HG02642 (cell line): ENCODE measurements at regions not wholly inside any gene's neighbourhood (a gene's known extent, or its start where the extent isn't known, plus 50 kb on each side); places are given as distances from the start of the nearest gene placed in this dataset.

ENCODE experiments used
- ATAC-seq: cut with Tn5 transposase; IDR thresholded peaks from one replicate; pipeline ENCODE4 v1.9.1; 2021; ENCODE audit warnings: mild to moderate bottlenecking; ENCODE audit not compliant: unreplicated experiment, poor library complexity

DNA sequence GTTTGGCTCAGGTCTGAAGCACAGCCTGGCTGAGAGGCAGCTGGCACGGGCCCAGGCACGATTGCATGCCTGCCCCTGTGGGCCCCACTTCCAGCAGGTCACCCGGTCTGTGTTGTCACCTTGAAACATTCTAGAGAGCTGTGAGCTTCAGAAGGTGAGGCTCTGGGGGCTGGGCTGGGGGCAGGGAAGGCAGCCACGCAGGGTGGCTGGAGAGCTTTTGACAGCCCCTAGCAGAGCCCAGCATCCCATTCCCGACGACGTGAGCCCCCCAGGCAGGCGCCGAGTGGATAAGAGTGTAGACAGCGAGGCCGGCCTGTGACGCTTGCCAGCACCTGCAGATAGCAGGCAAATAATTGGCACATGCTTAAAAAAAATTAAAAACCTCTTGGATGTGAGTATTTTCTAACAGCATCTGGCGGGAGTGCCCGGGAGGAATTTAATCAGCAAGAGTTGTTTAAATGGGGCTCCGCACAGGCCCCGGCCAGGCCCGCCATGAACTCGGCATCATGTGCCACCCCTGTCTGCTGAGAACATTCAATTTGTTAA, 212.0 kb upstream of the TBX20 start:
- no peak for ATAC-seq

DNA sequence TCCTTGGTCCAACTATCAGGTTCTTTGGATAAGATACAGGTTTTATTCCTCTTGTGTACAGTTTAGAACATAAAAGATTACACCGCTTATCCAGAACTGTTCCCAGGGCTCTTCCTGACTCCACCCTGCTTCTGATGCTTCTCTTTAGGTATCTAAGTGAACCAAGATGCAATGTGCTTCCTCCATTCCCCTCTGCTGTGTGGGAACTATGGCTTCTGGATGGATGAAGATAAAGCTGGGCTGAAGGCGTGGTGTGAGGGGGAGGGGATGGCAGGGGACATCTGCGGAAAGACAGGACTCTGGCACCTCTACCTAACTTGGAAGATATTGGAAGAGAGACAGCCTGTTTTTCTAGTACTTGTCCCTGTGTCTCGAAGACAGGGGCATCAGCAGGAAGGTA, 209.9 kb upstream of the TBX20 start:
- ATAC-seq, result no peak

DNA sequence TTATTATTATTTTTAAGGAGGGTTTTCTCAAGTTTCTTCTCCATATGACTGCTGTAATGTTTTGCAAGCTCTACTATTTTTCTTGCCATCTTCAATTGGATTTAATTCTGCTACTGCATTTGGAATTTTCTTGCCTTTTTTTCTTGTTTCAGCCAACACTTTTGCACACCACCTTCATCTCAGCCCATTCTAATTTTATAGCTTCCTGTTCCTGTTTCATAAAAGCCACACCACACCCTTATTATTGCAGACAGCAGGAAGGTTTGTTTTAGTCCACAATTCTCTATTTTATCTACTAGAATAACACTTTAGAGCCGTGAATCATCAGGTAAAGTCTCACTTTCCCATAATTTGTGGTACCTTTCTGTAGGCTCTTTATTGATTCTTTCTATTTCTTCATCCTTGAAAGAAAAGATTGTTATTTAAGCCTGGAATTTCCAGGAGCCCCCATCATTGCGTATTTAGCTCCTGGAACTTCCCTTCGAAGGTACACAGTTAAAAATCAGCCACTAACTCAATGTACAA, 209.3 kb upstream of the TBX20 start:
- ATAC-seq, result no peak

DNA sequence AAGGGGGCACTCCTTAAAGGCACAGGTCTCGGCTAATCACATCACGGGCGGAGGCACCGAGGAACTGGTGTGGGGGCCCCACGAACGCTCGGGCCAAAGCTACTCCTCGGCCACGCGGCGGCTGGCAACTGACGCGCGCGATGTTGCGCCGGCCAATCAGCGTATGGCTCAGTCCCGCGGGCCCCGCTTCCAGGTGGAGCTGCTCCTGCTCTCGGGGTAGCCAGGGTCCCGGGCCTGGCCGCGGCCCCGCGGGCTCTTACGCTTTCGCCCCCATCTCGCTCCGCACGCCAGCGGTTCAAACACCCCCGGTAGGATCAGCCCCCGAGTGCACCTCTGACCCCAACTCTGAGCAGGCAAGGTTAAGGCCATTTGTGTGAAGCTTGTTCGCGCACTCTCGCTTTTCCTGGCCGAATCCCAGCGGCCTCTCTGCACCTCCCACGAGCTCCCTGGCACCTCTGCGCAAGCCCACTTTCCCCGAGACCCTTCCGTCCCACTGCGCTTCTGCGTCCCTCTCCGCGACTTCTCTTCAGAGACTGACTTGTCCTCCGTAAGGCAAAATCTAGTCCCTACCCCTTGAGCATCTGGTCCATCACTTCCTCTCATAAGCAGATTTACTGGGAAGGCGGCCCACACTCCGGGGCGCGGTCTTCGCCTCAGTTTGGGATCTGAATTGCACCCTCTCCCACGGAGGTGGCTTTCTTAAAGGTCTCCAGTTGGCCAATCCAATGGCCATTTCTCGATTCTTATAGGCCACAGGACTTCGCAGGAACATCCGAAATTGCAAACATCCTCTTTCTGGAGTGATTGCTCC, 200.9 kb upstream of the TBX20 start:
- no peak for ATAC-seq

DNA sequence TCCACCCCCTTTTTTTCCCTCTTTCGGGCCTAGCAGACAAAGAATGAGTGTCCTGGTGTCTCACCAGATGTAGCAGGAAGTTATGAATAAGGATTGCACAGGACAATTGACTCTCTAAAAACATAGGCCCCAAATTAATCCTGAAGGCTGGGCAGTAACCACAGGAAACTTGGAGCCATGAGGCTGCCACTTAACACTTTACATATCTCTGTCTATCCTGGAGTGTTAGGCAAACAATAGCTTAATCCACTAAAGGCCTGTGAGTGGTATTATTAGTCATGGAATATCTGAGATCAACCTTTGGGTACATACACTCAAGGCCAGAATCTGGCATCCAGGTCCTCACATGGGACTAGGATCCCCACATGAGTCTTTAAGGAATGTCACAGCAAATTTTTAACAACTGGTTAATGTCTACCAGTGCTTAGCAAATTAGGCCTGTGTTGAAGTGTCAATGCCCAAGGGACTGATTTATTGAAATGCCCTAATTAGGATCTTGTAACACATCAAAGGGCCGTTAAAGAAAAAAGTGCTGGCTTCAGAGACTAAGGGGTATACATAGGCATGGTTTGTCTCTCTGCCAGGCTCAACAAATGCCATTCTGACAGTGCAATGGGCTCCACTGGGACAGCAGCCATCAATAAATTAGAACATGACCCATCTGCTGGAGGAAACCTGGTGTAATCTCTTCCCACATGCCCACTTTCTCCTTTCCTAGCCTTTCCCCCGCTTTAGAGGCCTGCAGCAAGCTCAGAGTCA, 196.7 kb upstream of the TBX20 start:
- no peak for ATAC-seq

DNA sequence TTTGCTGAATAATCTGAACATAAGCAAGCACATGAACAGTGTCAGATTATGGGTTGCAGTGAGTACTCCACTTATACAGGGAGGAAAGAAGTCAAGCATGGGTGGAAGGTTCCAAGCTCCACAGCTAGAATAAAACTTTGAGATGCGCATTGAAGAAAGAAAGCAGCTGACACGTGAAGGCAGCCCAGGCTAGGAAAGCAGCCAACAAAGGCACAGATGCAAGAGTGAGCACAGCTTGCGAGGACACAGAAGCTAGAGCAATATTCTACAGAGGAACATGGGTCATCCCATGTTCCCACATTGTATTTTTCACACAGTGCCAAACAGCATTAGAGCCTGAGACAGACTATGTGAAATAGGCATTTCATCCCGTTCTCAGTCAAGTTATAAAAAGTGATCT, 194.6 kb upstream of the TBX20 start:
- no peak for ATAC-seq

DNA sequence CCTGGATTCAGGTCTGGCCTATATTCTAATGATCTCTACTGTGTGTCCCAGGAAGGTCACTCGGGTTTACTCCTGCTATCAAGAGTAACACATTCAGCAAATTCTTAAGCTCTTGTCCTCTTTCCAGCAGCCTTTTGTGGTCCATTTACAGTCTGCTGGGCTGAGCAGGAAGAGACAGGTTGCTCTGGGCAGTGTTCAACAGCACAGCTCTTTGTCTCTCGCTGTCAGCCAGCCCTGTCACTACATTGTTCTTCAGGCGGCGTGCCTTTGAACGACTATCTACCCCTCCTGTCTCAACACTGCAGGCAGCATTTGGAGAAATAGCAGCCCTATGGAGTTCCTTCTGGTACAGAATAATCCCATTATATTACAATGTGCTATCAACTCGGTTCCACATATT, 192.2 kb upstream of the TBX20 start:
- no peak for ATAC-seq

DNA sequence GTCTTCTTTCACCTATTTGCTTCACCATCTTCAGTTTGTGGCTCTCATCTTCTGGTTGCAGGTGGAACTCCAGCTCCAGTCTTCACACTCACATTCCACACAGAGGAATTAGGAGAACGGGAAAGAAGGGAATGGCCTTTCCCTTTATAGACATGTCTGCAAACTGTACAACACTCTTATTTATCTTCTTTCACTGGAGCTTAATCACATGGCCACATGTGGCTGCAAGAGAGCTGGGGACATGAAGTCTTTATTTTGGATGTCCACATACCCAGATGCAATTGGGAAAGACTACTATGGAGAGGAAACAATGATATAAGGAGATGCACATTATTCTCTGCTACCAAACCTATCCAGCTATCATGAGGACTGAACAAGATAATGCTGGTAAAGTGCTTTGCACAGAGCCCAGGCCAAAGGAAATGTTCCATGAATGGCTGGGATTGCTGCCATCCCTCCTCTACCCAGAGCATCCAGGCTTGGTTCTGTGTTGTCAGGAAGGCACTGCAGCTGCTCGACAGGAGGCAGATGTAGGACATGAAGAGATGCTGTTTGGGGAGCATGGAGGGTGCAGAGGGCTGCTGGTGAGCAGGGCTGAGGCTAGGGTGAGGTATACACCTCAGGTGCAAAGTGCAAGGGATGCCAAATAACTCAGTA, 183.8 kb upstream of the TBX20 start:
- ATAC-seq, result no peak

DNA sequence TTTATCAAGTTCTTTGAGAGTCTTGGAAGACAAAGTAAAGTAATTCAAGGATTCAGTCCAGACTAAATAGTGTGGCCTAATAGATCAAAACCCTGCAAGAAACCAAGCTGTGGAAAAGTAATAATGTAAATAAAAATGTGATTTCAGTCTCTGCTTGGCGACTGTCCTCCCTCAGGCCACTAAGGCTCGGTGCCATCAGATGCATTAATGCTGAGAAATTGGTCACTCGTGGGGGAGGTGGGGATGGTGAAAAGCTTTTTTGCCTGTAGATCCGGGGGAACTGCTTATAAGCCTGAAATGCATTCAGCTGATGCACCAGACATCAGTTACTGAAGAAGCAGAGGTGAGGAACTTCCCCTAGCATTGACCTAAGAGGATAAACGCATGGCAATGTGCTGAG, 182.6 kb upstream of the TBX20 start:
- ATAC-seq, result no peak

DNA sequence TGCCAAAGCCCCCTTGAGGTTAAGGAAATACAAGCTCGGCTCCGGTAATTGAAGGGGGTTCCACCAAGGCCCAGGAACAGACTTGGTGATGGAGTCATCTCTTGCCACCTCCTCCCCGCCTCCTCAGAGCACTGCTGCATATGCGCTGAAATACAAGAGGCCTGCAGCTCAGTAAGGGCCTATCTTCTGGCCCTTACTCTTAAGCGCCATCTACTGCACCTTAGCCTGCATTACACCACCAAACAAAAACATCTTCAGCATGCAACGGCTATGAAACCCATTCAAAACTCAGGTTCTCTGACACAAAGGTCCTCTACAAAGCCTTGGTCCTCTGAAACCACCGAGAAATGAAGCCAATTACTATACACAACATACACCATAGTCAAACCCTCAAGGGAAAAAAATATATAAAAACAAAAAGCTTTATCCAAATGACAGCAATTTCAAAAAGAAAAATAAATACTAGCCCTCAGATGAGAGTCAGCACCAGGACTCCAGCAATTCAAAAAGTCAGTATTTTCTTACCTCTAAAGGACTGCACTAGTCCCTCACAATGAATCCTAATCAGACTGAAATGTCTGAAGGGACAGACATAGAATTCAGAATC, 176.8 kb upstream of the TBX20 start:
- no peak for ATAC-seq

DNA sequence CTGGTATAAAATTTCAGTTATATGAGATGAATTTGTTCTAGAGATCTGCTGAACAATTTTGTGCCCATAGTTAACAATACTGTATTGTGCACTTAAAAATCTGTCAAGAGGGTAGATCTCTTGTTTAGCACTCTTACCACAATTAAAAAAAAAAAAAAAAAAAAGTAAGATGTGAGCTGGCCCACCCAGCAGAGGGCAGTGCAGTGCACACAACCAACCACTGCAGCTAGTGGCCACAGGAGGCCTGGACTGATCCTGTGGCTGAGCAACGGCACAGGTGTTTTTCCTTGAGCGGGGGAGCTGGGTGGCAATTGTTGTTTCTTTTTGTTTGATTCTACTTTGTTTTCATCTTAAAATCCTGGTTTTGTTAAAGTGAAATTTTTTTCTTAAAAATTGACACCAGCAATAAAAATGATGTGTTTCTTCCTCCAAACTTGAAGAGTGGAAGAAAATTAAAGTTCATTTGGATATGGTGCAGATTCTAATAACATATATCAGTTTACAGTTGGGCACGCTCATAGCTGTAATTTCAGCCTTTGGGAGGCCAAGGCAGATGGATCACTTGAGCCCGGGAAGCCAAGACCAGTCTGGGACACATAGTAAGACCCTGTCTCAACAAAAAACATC, 171.1 kb upstream of the TBX20 start:
- ATAC-seq, result peak; percentile 90

DNA sequence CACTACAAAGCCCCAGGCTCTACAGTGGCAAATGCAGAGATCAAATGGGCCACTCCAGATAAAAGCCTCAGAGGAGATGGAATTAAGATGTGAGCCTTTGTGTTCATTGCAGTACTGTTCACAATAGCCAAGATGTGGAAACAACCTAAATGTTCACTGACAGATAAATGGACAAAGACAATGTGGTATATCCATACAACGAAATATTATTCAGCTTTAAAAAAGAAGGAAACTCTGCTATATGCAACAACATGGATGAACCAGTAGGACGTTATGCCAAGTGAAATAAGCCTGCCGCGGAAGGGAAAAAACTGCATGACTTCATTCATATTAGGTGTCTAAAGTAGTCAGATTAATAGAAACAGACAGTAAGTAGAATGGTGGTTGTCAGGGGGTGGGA, 170.5 kb upstream of the TBX20 start:
- ATAC-seq, result no peak

DNA sequence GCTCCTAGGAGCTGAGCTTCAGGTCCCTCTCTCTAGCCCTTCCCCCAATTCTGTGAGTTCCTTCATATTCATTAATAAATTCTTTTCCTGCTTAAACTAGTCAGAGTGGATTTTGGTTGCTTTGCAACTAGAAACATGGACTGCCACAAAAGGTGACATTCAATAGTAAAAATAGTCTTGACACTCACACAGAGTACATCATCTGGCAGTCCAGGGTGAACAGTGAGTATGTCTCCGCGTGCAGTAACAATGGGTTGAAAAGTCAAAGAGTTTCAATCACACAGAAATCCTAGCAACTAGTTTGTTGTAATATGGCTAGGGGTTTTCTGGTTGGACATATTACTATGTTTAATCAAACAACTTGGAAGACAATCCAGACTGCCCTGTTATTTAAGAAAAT, 168.8 kb upstream of the TBX20 start:
- ATAC-seq, result no peak

DNA sequence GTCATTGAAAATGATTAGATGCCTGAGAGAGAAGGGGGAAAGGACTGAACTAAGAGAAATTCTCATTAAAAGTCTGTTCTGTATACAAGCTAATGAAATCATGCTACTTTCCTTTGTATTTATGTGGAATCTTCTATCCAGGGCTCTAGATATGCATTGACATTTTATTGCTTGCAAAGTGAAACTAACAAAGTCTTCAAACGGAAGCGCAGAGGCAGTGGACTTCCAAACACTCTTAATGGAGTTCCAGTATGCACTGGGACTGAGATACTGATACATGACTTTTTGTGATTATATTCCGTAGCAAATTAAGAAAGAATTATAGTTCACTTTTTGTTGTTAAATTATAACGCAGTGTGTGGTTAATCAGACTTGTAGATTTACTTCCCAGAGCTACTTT, 166.8 kb upstream of the TBX20 start:
- no peak for ATAC-seq

DNA sequence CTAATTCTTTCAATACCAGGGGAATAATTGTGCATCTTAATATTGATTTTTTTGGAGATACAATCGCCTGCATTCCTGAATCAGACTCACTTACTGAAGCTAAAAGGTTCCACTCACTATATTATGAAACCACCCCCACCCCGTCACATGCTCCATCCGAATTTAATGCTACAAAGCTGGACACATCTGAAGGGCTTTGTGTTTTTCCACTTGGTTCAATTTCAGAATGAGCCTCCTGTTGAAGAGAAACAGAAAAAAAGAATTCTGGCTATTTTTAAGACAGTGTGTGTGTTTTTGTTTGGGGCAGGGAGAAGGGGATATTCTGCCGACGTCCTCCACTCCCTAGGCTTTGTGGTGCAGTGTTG, 165.5 kb upstream of the TBX20 start:
- ATAC-seq, result no peak

DNA sequence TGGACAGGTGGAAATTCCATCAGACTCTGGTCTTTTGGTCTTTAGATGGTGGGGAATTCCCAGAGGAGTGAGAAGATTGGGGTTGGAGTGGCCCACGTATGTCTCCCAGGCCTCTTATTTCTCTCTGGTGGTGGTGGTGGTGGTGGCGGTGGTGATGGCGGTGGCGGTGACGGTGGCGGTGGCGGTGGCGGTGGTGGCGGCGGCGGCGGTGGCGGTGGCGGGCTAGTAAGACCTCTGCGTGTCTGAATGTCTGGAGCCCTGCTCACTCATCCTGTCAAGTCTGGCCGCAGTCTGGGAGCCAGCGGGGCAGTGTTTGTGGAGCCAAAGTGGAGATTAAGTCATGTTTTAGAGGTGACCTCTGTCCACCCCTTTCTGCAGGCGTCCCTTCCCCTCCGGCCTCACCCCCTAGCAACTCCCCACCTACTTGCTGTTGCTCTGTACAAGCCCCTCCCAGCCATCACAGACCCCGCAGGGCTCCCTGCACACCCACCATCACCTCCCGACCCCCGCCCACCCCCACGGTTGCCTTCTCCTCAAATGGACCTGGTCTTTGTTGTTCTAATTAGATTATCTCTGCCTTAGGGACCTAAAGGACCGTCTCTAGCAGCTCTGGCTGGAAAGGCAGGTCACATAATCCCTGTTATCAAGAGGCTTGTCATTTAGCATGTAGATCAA, 165.0 kb upstream of the TBX20 start:
- no peak for ATAC-seq

DNA sequence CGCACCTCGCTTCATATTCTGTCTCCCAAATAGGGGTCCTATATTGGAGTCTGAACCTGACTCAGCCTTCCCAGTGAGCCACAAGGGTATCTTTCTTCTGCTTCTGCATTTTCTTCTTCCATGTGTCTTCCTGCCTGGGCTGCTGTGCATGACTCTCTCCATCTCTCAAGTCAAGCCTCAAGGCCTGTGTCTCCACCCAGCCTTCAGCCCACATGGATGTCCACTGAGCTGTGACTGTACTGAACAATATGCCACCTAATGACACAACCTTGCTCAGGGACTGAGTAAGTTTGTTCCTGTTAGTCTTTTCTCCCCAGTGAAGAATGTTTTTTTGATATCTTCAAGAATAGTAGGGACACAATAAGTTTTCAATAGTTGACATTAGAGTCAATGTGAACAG, 162.7 kb upstream of the TBX20 start:
- no peak for ATAC-seq

DNA sequence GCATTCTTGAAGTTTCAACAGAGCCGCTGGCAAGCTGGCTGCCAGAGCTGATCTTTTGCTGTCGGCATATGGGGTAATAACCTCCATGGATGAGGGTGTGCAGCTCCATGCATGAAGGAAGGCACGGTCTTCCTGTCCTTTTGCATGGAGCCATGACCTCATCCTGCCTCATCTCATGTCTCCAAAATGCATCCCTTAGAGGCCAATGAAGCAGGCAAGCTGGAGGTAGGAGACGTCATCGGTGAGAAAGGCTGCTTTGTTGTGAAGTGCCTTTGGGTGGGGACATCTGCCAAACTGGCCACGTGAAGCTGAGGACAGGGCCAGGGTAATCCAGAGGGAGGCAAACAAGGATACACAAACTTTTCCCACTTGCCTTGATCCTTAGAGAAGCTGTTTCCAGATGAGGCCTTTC, 161.5 kb upstream of the TBX20 start:
- ATAC-seq, result no peak

DNA sequence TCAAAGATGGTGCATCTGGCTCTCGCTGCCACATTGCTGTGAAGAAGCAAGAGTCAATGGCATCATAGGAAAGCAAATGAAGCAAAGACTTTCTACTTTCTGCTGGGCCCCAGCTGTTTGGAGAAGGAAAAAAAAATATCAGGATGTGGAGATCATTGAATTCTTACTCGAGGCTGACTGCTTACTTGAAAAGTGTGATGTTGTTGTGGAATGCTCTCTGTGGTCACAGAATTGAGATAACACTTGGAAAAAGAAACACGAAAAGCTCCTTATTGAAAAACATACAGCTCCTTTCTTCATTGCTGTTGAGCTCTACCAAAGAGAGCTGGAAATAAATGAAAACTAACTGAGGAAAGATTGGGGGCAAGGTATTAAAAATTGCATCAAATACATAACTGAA, 157.4 kb upstream of the TBX20 start:
- ATAC-seq, result no peak

DNA sequence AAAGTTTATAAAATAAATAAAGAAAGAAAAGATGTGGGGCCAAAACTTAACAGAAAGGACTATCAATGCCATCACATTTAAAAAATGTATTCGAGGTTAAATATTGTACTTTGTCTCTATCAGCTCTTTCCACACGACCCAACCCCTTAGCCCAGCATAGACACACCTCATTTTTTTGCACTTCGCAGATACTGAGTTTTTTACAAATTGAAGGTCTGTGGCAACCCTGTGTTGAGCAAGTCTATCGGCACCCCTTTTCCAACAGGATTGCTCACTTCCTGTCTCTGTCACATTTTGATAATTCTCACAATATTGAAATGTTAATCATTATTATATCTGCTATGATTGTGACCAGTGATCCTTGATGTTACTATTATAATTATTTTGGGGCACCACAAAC, 151.6 kb upstream of the TBX20 start:
- ATAC-seq, result no peak
